Caki2 (cell line): ENCODE measurements at regions not wholly inside any gene's neighbourhood (a gene's known extent, or its start where the extent isn't known, plus 50 kb on each side); places are given as distances from the start of the nearest gene placed in this dataset.

Experiments
- DNase-seq: peaks from one replicate; pipeline ENCODE4 v3.0.0-alpha.2; 2015; ENCODE audit warnings: low read depth
- in situ Hi-C: cut with HindIII; loops from 2 replicates; pipeline ENCODE4 v1.10.0; 2016; ENCODE audit warnings: low sequenced_read_pairs, low pct_unique_long_range_greater_than_20kb, mixed read lengths

DNA sequence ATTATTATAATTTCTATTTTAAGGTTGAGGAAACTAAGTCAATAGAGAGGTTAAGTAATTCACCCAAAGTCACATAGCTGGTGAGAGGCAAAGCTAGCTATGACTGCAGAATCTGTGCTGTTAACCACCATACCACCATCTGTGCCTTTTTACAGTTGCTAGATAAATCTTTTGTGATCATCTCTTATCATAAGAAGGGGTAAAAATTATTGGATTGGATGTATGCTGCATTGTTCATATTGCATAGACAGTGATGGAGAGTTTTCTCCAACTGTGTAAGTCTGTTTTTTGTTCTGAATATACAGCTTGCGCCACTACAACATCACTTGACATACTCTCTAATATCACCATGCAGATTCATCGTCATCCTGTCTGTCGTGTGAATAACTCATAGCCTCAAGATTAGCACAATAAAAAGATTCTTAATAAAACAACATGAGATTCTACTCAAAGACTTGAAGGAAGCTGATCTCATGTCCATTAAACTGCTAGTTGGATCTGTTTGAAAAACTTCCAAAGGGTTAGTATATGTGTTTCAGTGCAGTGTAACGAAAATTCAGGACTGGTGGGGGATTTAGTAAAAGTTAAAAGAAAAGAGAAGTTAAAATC is 495.9 kb downstream of the SPRY1 start:
- in situ Hi-C loops, result no loop called here
- no peak for DNase-seq

DNA sequence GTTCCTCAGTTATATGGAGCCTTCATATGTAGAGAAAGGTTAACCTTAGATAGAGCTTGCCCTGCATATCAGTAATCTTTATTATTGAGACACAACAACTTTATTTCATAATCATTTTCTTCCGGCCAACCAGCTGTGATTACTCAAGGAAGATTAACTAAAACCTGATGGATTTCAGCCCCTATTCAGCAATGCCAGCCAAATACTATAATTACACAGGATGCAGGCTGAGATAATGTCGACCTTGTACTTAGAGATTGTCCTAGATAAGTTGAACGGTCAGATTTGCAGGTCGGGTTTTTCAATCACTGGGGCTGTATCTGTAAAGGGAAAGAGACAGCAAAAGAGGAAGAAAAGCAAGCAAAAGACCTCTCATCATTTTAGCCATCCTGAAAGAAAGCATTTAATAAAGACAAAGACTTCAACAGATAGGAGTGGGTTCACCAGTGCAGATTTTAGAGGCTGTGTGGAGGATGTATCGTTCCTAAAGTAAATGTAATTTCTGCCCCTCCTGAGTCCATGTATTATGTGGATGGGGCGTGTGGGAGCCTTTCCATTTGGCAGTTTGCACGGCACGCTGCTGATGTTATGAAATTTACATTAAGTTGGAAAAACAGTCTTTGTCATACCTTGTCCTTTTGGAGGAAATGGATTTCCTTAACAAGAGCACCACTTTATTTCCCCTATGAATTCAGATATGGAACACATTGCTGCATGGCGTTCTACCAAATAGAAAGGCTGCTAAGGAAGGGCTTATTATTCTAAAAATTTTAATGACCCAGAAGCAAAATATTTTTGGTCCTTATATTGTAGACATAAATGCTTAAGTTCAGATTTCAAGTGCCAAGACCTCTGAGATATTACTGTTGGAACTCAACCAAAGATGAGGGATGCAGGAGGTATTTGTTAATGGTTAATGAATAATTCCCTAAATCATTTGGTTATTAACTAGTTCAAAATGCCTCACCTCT is 496.7 kb downstream of the SPRY1 start:
- DNase-seq, result no peak
- in situ Hi-C loops, result no loop called here

DNA sequence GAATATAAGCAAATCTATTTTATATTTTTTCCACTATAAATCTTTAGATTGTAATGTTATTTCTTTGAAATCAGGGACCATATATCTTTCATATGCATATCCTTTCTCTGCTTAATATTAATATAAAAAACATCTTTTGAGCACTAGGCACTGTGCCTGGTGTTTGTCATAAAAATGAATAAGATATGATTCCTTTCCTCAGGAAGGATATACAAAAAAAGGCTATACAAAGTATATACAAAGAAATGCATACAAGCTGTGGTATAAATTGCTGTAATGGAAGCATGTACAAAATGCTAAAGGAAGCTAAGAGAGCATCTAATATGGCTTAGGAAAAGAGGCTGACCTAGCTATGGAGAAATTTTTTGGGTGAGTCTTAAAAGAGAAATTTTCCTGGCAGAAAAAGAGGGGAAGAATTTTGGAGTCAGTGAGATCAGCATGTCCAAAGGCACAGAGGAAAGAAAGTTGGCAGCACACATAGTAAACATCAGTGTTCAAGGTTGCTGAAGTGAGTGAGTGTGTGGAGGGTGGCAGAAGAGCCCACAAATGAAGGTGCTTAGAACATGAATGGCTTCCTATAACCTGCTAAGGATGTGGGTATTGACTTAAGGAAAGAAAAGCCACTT is 500.0 kb downstream of the SPRY1 start:
- DNase-seq, result no peak
- in situ Hi-C loops, result no loop called here

DNA sequence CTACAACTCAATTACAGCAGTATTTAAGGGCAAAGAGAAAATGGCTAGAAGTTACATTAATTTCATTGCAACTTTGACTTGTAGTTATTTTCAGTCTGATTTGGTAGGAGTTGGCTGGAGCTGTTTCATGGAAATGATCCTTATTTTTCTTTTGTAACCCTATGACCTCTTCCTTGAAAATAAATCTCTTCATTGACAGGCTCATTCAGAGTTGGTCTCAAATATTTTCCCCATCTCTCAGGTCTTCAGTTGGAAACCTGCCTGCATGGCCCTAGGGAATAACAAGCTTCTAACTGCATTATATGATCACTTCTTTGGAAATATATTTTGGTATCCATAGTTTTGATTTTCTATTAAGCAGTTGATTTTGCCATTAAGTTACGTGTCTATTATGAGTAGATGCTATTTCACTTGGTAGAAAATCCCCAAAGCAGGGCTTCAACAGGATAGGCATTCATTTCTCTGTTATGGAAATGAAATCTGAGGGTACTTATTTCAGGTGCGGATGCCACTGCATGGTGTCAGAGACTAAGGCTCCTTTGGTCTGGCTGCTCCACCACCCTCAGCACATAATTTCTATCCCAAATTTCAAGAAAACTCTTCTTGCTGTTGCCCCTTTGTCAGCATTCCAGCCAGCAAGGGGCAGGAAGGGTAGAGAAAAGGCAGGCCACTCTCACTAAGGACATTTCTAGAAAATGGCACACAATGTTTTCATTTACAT is 502.5 kb downstream of the SPRY1 start:
- in situ Hi-C loops, result no loop called here

DNA sequence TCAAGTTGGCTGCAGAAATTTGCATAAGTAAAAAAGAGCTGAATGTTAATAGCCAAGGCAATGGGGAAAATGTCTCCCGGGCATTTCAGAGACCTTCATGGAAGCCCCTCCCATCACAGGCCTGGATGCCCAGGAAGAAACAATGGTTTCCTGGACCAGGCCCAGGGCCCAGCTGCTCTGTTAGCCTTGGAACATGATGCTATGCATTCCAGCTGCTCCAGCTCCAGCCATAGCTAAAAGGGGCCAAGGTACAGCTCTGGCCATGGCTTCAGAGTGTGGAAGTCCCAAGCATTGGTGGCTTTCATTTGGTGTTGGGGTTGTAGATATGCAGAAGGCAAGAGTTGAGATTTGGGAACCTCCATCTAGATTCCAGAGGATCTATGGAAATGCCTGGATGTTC is 508.3 kb downstream of the SPRY1 start:
- no peak for DNase-seq
- in situ Hi-C loops, result no loop called here

More for the DNA sequence above, 502.5 kb downstream of the SPRY1 start:
- DNase-seq, result no peak

DNA sequence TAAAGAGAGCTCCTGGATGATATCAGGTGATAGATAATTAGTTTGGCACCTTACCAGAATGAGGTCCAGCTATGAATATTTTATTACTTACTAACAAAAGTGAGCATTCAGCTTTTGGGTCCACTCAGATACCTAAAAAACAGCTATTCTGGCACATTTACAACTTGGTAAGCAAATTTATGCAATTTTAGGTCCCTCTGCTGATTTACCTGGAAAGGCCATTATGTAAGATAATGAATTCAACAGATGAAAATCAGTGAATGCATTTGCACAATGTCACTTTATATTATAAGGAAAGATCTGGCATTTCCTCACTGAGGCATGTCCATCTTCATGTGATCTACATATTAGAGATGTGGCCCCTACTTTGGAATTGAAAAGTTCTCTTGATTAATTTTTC is 517.0 kb downstream of the SPRY1 start:
- in situ Hi-C loops, result no loop called here
- no peak for DNase-seq

DNA sequence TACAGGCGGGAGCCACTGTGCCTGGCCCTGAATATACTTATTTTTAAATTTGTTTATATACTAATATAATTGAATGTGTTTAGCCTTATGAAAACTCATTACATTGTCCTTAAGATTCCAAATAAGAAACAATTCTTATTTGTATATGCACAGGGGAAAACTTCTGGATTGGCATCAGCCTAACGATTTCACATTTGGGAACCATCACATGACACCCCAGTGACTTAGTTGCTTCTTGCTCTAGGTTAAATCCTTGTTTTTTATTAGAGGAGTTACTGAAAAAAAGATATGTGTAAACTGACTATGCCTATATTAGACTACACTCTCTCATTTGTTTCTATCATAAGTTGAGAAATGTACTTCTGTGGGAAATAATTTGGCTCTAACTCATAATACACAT is 520.2 kb downstream of the SPRY1 start:
- in situ Hi-C loops, result no loop called here
- DNase-seq, result no peak

DNA sequence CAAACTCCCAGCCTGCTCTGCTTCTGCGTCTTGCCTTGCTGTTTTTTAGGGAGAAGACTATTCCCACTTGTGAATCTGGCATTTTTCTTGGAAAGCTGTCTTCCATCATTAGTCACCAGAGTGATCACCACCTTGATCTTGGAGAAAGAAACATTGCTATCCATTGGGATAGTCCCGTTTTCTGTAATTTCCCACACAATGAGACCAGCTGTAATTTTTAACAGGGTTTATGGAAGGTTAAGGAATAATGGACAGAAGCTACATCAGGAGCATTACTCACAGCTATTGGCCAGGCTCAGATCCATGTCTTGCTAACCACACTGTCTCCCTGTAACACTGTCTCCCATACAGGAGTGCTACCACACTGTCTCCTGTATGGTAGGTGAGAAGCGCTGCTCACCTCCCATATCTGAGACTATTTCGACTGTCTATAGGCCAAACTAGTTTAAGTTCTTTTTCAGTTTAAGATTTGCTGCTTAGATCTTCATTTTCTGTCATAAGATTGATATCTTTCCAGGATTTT is 523.0 kb downstream of the SPRY1 start:
- in situ Hi-C loops, result no loop called here
- no peak for DNase-seq

DNA sequence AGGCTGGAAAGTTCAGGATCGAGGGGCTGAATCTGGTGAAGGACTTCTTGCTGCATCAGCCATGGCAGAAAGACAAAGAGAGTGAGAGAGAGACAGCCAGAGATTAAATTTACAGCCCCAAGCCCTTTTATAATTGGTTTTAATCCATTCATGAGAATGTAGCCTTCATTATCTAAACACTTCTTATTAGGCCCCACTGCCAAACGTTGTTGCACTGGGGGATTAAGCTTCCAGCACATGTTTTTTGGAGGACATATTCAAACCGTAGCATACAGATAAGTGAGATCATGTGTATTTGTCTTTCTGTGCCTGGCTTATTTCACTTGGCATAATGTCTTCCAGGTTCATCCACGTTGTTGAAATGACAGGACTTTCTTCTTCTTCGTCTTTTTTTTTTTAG is 524.7 kb downstream of the SPRY1 start:
- in situ Hi-C loops, result no loop called here
- no peak for DNase-seq

DNA sequence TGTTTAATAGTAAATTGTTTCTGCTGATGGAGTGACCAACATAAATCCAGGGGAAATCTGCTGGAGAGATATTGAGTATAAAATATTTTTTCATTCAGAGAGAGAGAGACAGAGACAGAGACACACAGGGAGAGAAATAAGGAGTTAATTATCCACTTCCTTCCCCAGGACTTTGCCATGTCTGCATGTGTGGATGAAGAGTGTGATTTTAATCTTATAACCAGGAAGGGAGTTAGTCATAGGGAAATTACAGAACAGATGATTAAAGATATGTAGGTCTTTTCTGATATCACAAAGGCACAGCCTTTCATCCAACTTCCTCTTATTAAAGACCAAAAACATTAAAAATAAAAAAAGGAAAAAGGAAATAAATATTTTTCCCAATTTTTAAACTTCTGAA is 526.3 kb downstream of the SPRY1 start:
- in situ Hi-C loops, result no loop called here
- no peak for DNase-seq

DNA sequence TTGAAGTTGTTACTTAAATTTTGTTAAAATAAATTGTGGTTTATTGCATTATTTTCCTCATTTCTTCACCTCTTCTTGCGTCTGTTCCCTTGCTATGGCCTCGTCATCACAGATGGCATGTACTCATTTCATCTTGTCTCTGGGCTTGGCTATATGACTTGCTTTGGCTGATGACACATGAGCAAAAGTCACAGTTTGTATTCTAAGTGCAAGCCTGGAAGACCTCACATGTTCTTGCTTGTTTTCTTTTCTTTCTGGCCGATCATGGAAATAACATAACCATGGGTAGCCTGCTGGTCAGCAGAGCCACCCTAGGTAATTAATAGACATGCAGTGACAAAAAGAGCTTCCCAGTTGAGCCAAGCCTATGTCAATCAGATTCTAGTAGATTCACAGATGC is 527.9 kb downstream of the SPRY1 start:
- in situ Hi-C loops, result no loop called here

DNA sequence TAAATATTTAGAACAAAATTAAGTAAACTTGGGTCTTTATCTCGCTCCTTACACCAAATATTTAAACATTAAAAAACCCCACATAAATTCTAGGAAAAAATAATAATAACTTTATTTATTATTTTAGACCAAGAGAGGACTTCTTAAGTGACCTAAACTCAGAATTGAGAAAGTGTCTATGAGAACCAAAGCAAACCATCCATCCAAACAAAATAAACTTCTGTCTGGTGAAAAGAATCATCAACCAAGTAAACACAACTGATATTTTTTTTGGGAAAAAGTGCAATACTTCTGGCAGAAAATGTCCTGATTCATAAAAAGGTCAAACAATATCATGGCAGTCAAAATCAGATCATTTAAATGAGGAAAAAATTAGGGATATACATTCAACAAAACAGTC is 533.0 kb downstream of the SPRY1 start:
- DNase-seq, result no peak
- in situ Hi-C loops, result no loop called here

More for the DNA sequence above, 527.9 kb downstream of the SPRY1 start:
- peak; percentile 20 for DNase-seq

DNA sequence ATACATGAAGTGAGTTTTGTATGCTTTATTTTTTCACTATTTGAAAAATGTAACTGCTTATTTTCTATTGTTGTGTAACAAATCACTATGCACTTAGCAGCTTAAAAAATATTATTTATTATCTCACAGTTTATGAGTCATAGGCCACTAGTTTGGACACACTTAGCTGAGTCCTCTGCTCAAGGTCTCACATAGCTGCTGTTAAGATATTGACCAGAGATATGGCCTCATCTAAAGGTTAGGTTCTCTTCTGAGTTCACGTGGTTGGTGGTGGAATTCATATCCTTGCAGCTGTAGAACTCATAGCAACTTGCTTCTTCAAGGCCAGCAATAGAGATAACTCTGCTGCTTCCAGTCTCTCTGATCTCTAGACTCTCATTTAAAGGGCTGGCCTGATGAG is 534.4 kb downstream of the SPRY1 start:
- in situ Hi-C loops, result no loop called here
- DNase-seq, result no peak

DNA sequence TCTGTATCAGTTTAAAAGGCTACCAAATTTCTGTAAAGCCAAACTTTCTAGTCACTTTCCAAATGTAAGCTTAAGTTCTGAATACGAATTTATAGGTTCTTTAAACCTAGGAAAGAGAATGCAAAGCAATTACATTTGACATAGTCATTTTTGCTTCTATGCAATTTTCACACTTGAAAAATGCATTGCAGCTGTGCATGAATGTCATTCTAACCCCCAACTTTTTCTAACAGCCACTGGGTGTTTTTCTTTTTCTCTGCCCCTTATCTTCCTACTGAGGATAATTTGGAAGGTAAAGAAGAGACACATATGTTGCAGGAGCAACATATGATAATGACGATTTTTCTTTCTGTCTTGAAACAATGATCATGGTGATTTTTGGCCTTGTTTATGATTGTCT is 537.5 kb downstream of the SPRY1 start:
- DNase-seq, result no peak
- in situ Hi-C loops, result no loop called here

DNA sequence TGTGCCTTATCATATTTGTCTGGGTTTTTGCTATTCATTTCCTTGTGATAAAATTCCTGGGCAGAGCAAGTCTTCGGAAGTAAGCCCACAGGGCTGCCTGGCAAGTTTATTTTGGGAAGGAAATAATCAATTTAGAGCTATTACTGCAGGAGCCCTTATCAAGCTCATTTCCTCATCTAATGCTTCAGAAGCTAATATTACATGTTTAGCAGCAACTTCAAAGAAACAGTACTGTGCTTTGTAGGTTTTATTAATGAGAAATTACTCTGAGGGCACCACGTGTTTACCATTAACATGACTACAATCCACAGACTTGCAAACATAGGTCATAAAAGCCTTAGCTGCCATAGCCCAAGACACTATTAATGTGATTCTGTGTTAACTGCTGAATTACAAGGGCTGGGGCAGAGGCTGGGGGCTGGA is 540.0 kb downstream of the SPRY1 start:
- DNase-seq, result no peak
- in situ Hi-C loops, result no loop called here

DNA sequence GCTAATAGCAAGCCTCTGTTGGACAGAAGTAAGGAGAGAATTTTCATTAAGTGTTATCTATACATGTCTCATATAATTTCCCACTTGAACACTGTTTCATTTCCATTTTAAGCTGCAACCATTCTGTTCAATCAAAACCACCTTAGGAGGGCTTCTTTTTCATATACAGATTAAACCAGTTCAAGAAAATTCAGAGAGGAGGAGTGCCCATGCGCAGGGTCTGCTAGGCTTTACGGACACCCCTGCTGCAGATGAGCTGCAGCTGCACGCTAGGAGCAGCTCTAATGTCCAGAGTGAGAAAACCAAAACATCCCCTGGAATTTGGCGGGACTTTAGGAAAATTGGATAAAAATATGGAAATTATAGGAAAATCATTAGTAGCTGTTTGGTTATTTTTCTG is 541.0 kb downstream of the SPRY1 start:
- no peak for DNase-seq
- in situ Hi-C loops, result no loop called here

DNA sequence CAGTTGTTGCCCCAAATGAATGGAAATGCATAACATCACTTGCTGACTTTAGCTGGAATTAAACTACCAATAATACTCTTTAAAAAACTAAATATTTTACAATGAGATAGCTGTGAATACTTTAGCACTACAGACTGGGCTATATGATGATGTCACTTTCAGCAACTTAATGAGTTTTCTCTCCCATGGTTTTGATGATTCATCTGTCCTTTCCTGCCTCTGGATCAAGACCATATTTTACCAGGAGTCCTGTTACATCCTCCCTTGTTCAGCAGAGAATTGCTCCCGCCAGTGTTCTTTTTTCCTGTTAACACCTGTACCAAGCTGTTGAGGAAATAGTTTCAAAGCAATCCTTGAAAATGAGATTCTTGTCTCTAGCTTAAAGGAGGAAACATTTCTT is 543.0 kb downstream of the SPRY1 start:
- in situ Hi-C loops, result no loop called here
- peak; percentile 3 for DNase-seq

DNA sequence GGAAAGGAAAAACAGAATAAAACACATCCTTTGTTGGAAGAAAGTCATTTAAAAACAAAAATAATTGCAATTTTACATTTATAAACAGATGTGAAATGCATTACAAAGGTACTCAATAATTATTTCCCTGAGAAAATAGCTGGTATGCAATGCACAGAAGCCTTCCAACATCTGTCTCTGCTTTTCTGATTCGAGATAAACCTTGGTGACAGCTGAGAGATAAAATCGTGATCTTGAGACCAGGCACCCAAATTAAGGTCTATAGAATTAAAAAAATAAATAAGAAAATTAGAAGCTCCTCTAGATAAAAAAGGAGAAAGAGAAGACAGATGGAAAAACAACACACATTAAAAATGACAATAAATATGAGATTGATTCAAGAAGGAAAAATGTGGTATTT is 544.0 kb downstream of the SPRY1 start:
- no peak for DNase-seq
- in situ Hi-C loops, result no loop called here

DNA sequence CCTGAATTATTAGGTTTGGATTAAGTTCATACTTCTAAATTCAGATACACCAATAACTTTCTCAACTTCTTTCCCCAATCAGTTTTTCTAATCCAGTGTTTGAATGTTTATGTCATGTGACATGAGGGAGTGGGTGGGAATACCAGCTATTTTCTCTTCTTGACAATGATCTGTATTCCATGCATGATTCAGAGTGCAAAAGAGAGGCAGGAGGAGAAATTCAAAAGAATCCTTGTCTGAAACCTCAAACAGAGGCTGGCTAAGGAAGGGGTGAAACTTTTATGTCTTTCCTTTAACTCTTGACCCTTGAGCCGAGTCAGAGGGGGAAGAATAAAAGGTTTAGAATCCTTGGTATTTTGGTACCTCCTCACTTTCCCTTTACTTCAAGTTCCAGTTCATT is 544.7 kb downstream of the SPRY1 start:
- in situ Hi-C loops, result no loop called here
- no peak for DNase-seq
